ENCODE measurements at regions not wholly inside any gene's neighbourhood (a gene's known extent, or its start where the extent isn't known, plus 50 kb on each side); places are given as distances from the start of the nearest gene placed in this dataset.

- no peak overlapping the region for H3K4me2 ChIP-seq (replicated peaks; ENCODE audit: low read depth, low read length, poor library complexity, severe bottlenecking)
- CTCF ChIA-PET, result no interaction called here
Observed at GRCh38 chr11:33412241-33412640, 155.1 kb downstream of the HIPK3 start.

GRCh38 chr11:33411751-33412150, 154.6 kb downstream of the HIPK3 start:
- Mint-ChIP-seq H3K27ac (no peak overlapping the region), H3K27me3 (peaks cover 29% of the 10 kb centered on the region)
- H3K79me2 ChIP-seq (ENCODE audit: control insufficient read depth, insufficient read depth, low read length), result no peaks in the 10 kb centered on the region

More at GRCh38 chr11:33412241-33412640, 155.1 kb downstream of the HIPK3 start:
- no peak overlapping the region for H2AFZ ChIP-seq (ENCODE audit: insufficient read depth, low read depth, low read length, poor library complexity, severe bottlenecking)
- no peaks in the 10 kb centered on the region for H3K36me3 ChIP-seq (replicated peaks in 1 of 2; ENCODE audit: control extremely low read depth in 1 of 2, control insufficient read depth in 1 of 2, extremely low read depth in 1 of 2, insufficient read depth in 2 of 2, low read length in 1 of 2)
- Mint-ChIP-seq H3K27ac (no peak overlapping the region), H3K9me3 (ENCODE audit: insufficient read depth) (no peaks in the 10 kb centered on the region), H3K4me1 (no peaks in the 10 kb centered on the region), H3K4me3 (no peak overlapping the region), H3K27me3 (peaks cover 29% of the 10 kb centered on the region)
- H3K4me1 ChIP-seq (ENCODE audit: control insufficient read depth in 2 of 2, insufficient read depth in 2 of 2, low read length in 2 of 2), result no peaks in the 10 kb centered on the region
- ATAC-seq (ENCODE audit: low read depth), result no peak
- intact Hi-C loops (cut with micrococcal nuclease), result no loop called here
- H3K9me3 ChIP-seq (ENCODE audit: control extremely low read depth in 1 of 3, control insufficient read depth in 2 of 3, insufficient read depth in 1 of 3, low read length in 2 of 3), result no peaks in the 10 kb centered on the region
- POLR2A ChIA-PET, result no interaction called here
- no peak overlapping the region for H3K27ac ChIP-seq (ENCODE audit: low read length in 2 of 2)
- TF ChIP-seq CTCF (IDR thresholded peaks at IDR 0.05) (no peak), EZH2 (IDR thresholded peaks at IDR 0.05; ENCODE audit: borderline replicate concordance, insufficient read depth, low read depth, low read length, poor library complexity, severe bottlenecking) (no peak)
- H3K79me2 ChIP-seq (ENCODE audit: control insufficient read depth, insufficient read depth, low read length), result no peaks in the 10 kb centered on the region
- no peaks in the 10 kb centered on the region for H4K20me1 ChIP-seq (ENCODE audit: control insufficient read depth, insufficient read depth, low read length, poor library complexity, severe bottlenecking)
- peaks cover 0 to 4% (median 2%) of the 10 kb centered on the region in 4 experiments for H3K27me3 ChIP-seq (replicated peaks in 1 of 4; ENCODE audit: control extremely low read depth in 1 of 4, control insufficient read depth in 3 of 4, insufficient read depth in 4 of 4, low read length in 3 of 4)
- no peak overlapping the region for H3K9ac ChIP-seq (ENCODE audit: low read length)
- H3K4me3 ChIP-seq (ENCODE audit: control extremely low read depth in 1 of 5, extremely low read depth in 1 of 5, insufficient read depth in 1 of 5, low read depth in 2 of 5, low read length in 4 of 5), result no peak overlapping the region
- DNase-seq, result no peak

More at GRCh38 chr11:33411751-33412150, 154.6 kb downstream of the HIPK3 start:
- Mint-ChIP-seq H3K4me3 (no peak overlapping the region), H3K9me3 (ENCODE audit: insufficient read depth) (no peaks in the 10 kb centered on the region), H3K4me1 (no peaks in the 10 kb centered on the region)
- ChIA-PET POLR2A (no interaction called here), CTCF (no interaction called here)
- Histone ChIP-seq H4K20me1 (ENCODE audit: control insufficient read depth, insufficient read depth, low read length, poor library complexity, severe bottlenecking) (no peaks in the 10 kb centered on the region), H3K9me3 (ENCODE audit: control extremely low read depth in 1 of 3, control insufficient read depth in 2 of 3, insufficient read depth in 1 of 3, low read length in 2 of 3) (no peaks in the 10 kb centered on the region), H3K4me3 (ENCODE audit: control extremely low read depth in 1 of 5, extremely low read depth in 1 of 5, insufficient read depth in 1 of 5, low read depth in 2 of 5, low read length in 4 of 5) (no peak overlapping the region), H3K27me3 (replicated peaks in 1 of 4; ENCODE audit: control extremely low read depth in 1 of 4, control insufficient read depth in 3 of 4, insufficient read depth in 4 of 4, low read length in 3 of 4) (peaks cover 0 to 4% (median 2%) of the 10 kb centered on the region in 4 experiments), H3K27ac (ENCODE audit: low read length in 2 of 2) (no peak overlapping the region), H3K36me3 (replicated peaks in 1 of 2; ENCODE audit: control extremely low read depth in 1 of 2, control insufficient read depth in 1 of 2, extremely low read depth in 1 of 2, insufficient read depth in 2 of 2, low read length in 1 of 2) (no peaks in the 10 kb centered on the region), H3K9ac (ENCODE audit: low read length) (no peak overlapping the region), H3K4me1 (ENCODE audit: control insufficient read depth in 2 of 2, insufficient read depth in 2 of 2, low read length in 2 of 2) (no peaks in the 10 kb centered on the region), H2AFZ (ENCODE audit: insufficient read depth, low read depth, low read length, poor library complexity, severe bottlenecking) (no peak overlapping the region), H3K4me2 (replicated peaks; ENCODE audit: low read depth, low read length, poor library complexity, severe bottlenecking) (no peak overlapping the region)
- no peak for ATAC-seq (ENCODE audit: low read depth)
- whole genome bisulfite sequencing (ENCODE audit: insufficient coverage), result 87% methylated on average over 3 of the region's 4 CpGs
- intact Hi-C loops (cut with micrococcal nuclease), result no loop called here
- no peak for DNase-seq
- TF ChIP-seq CTCF (IDR thresholded peaks at IDR 0.05) (no peak), EZH2 (IDR thresholded peaks at IDR 0.05; ENCODE audit: borderline replicate concordance, insufficient read depth, low read depth, low read length, poor library complexity, severe bottlenecking) (no peak)

Data from B cell (primary cell).